ENCODE measurements at regions not wholly inside any gene's neighbourhood (a gene's known extent, or its start where the extent isn't known, plus 50 kb on each side); places are given as distances from the start of the nearest gene placed in this dataset.
"Not testable (repeated sequence)": the region's sequence is repeated elsewhere in the genome, so short reads cannot be mapped to it uniquely, and the experiment has no call there.

DNA sequence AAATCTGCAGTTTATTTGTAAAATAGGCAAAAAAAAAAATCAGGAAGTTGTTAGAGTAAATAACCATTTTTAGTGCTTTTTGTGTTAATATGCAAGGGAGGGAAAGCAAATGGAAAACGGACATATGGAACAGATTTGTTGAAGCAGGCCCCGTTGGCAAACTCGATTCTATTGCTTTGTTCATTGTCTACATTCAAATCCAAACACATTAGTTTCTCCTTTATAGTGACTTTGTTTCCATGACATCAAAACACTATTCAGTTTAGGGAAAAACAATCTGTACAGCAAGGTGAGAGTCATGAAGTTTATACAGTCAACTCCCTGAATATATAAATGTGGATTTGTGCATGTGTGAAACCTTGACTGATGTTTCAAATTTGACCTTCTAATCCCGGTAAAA, 142.2 kb downstream of the FAM47A start:
- DNase-seq = no peak

DNA sequence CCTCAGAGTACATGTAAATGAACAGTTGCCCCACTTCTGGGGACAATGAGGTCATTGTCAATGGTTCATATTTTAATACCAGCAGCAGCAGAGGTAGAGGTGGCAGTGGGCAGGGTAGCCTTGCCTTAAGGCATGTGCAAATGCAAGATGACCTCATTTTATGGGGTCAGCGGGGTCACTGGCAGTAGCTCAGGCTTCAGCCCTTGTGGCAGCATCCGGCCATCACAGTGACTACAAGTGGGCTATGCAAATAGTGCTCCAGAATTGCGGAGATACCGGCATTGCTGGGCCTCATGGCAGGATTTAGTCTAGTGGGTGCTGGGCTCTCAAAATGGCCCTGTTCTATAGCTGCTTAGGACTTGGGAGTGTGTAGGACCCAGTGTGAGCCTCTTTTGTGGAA, 144.7 kb downstream of the FAM47A start:
- no peak for DNase-seq

DNA sequence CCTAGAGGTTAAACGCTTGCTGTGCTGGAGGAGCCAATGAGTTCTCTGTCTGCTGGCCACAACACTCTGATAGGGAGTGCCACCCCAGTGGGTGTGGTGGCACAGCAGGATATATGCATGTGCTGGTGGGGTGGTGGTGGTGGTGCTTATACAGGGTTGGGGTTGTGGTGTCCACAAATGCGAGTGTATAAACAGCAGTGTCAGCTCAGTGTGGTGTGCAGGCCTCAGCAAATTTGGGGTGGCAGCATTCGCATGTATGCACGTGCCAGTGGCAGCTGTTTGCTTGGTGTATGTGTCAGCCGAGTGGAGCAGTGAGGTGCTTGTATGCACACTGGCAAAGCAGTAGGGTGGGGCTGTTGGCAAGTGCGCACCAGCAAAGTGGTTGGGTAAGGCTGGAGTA, 157.4 kb downstream of the FAM47A start:
- no peak for DNase-seq

DNA sequence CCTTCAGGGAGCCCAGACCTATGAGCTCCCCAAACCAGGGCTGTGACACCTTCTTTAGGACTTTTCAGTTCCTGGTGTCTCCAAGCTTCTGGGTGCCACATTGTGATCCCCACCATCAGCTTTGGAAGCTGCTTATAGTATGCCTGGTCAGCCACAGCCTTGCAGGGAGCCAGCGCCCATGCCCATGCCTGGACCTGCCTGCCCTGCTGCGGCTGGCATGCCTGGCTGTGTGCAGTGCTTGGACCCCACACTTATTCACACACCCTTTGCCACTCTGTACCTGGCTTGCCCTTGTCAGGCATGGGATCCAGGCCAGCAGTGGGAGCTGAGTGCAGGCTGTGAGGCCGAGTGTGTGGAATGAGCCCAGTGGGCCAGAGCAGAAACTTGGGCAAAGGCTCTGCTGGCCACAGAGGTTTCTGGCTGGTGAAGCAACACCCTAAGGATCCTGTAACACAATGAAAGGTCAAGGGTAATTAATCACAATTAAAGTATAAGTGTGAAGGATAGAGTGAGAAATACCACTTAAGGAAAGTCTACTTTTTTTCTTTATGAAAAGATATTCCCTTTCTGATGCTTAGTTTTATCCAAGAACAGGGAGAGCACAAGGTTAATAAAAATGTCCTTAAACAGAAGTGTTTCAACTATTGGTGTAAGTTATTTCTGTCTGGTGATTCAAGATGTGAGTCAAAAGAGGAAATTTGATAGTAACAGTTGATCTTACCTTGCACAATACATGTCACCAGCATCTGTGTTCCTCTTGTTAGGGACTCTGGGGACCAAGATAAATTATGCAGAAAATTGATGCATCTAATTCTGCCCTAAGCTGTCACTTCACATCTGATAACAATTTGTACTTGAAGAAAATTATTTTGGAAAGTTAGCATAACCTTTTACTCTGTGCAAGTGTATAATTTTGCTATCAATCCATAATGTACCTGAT, 161.8 kb downstream of the FAM47A start:
- DNase-seq = no peak

DNA sequence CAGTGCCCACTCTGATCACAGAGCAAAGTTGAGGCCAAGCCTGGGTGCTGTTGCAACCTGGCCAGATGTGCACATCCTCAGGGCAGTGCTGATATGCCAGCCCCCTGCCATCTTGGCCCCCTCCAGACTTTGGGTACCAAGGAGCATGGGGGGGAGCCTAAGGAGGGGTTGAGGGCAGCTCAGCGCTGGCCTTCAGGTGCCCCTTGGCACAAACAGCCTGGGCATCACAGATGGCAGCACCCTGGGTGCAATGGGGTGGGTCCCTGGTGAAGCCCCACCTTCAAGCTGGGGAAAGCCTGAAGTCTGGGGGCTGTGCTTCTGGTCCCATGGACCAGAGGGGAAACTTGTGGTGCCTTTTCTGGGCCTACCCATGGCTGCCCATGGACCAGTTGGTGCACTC, 163.0 kb downstream of the FAM47A start:
- no peak for DNase-seq

DNA sequence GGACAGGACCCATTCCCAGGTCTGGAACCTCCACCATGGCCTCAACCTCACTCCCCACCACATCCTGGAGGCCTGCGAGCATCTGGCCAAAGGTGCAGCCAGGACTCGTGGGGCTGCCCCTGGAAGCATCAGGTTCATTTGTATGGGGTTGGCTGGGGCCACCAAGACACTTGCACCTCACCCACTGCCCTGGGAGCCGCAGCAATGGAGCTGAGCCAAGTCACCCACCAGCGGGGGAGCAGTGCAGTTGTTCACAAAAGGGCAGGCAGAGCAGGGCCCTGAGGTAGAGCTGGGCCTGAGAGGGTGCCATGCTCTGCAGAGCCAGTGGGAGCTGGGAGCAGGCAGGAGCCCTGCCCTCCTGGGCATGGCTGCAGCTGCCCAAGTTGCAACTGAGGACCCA, 163.5 kb downstream of the FAM47A start:
- peak; percentile 1 for DNase-seq

DNA sequence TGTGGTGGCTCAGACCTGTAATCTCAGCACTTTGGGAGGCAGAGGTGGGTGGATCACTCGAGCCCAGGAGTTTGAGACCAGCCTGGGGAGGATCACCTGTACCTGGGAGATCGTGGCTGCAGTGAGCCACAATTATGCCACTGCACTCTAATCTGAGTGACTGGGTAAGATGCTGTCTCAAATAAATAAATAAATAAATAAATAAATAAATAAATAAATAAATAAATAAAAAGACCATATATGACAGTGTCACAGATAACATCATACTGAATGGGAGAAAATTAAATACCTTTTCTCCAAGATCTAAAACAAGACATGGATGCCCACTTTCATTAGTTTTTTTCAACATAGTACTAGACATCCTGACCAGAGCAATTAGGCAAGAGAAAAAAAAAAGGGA, 182.8 kb downstream of the FAM47A start:
- DNase-seq = no peak

DNA sequence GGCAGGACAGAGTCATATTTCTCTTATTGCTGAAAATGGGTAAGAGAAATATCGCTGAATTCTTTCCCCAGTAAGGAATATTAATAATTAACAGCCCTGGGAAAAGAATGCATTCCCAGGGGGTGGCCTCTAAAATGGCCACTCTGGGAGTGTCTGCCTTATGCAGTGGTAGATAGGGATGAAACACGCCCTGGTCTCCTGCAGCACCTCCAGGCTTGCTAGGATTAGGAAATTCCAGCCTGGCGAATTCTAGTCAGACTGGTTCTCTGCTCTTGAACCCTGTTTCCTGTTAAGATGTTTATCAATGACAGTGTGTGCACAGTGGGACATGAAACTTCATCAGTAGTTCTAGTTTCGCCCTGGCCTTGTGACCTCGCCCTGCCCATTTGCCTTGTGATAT, 205.9 kb downstream of the FAM47A start:
- not testable (repeated sequence) for DNase-seq

DNA sequence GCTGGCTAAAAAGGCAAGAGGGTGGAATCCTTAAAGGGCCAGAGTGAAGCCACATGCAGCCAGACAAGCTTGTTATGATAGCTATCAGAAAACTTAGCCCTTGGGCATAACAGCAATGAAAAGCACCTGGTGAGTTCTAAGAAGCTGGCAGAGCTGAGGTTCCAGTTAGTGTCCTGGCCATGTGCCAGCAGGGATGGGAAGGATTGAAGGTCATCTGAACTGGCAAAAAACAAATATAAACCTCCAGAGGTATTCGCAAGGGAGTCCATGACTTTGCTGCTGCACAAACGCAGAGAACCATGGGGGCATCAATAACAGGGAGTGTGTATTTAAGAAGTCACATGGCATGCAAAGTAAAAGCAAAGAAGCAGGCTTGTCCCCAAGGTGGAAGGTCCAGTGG, 208.9 kb downstream of the FAM47A start:
- no peak for DNase-seq

DNA sequence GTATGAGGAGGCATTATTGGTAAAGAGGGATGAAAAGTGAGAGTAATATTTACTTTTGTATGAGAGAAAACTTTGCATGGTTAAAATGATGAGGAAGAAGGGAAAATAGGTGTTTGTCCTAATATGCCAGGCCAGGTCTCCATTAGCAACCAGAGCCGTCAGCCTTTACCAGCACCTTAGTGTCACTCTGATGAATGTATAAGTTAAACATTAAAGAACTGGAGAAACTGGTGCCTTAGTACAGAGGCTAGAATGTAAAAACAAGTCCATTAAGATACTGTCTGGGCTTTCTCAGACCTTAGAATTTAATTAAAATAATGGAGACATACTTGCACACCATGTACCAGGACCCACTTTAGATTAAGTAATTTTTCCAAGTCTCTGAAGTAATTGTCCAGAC, 222.3 kb downstream of the FAM47A start:
- DNase-seq = no peak

DNA sequence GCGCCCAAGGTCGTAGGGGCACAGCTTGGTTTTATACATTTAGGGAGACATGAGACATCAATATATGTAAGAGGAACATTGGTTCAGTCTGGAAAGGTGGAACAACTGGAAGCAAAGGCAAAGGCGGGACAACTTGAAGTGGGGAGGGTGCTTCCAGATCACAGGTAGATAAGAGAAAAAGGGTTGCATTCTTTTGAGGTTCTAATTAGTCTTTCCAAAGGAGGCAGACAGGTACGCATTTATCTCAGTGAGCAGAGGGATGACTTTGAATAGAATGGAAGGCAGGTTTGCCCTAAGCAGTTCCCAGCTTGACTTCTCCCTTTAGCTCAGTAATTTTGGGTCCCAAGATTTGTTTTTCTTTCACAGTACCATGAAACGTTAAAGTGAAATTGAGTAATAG, 223.2 kb downstream of the FAM47A start:
- DNase-seq = no peak

DNA sequence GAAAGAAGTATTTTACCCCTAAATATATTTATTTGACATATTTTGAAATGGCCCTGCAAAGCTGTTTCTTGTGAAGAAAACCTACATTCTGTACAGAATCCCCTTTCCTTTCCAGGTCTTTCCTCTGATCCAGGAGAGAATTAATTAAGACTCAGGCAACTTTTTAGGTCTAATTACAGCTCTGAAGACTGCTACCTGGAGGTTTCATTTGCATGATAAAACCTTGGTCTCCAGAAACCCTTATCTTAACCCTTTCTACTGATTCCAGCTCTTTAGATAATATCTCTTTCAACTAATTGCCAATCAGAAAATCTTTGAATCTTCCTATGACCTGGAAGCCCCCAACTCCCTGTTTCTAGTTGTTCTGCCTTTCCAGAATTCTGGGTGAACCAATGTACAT, 224.0 kb downstream of the FAM47A start:
- no peak for DNase-seq

DNA sequence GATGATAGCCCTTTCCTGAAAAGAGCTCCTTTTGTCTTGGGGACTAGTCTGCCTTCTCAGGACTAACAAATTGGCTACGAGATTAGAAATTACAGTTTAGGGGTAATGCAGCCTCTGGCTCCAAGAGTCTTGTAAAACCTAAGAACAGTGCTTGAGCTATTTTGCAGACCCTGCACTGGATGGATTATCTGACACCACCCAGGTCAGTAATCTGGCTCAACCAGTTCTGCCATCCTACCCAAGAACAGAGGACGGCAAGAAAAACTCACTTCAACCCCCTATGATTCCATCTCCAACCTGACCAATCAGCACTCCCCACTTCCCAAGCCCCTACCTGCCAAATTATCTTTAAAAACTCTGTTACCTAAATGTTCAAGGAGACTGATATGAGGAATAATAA, 225.1 kb downstream of the FAM47A start:
- DNase-seq = no peak

DNA sequence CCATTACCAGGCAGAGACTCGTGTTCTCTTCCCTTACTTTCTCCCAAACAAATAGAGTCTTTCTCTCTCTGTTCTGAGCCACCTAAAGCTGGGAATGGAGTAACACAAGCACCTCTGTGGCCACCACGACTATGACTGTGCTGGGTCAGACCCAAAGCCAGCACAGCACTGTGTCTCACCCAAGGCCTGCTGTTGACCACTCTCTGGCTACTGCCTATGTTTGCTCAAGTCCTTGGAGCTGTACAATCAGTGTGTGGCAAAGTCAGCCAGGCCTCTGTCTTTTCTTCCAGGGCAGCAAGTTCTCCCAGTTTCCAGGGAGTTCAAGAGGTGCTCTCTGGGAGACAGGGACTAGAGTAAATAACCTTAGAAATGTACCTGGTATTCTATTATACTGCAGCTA, 239.4 kb downstream of the FAM47A start:
- no peak for DNase-seq

DNA sequence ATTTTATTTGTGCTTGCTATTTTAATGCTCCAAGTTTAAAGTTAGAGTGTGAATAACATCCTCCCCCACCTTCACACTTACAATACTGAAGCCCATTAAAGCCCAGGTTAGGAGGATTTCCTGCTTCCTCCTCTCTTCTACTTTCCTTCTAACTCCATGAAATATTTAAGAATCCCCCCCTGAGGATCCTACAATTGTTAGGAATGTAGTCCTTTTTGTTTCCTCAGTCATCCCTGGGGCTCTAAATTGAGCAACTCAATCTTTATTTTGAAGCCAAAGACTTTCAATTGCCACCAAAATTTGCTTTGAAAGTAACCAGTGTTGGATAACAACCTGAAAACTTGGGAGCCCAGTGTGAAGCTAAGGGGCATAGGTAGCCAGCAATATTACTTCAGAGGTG, 276.9 kb downstream of the FAM47A start:
- DNase-seq = no peak

DNA sequence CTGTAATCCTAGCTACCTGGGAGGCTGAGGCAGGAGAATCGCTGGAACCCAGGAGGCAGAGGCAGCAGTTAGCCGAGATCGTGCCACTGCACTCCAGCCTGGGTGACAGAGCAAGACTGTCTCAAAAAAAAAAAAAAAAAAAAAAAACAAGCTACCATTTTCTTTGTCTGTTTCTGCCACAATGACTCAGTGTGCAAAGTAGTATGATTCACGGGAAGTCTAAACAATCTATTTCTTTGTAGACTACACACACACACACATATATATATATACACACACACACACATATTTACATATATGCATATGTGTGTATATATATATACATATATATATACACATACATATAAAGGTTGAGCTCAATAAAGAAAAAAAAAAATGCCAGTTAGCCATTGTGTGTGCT, 280.0 kb downstream of the FAM47A start:
- DNase-seq = not testable (repeated sequence)

DNA sequence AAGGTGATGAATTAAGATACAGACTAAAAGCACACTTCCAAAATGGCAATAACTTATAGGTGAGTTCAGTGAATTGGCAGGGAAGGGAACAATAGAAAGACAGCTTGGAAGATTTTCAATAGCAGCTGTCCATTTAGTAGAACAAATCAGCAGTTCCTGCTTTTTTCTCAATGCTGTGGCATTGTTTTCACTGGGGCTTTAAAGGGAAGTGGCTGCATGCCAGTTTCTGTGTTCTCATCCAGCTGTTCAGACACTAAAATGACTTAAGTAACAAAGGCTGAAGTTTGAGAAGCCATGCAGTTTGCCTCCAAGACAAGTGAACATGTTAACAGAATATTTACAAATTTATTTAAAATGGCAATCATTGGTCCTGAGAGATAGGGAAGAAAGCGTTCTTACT, 291.9 kb downstream of the FAM47A start:
- no peak for DNase-seq

DNA sequence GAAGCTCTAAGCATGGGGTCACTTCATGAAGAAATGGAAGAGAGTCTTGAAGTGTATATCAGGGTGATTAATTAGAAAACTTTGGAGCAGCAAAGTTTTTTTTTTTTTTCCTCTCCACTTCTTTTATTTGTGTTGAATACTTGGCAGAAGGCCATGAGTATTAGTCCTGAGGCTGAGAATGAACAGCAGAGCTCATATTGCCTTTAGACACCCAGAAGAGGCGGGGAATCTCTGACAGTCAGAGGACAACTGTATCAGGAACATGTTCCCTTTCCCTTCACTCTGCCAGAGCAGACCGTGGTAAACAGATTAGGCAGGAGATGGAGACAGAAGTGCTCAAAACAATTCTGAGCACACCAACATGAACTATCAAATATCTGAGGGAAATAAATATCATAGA, 300.9 kb downstream of the FAM47A start:
- DNase-seq = no peak

DNA sequence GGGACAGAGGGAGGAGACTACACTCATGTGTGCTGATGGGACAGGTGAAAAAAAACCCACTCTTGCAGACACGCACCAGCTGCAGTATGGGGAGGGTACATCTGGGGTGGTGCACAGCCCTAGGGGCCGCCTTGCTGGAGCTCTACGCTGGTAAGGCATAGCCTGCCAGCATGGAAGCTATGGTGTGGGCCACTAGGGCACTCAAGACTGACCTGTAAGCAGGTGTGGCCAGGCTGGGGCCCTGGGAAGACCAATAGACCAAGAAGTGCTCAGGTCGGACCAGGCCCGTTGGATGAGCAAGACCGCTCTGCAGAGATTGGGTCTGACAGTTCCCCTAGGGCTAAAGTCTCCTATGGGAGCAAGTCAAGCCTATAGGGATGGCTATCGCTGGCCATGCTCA, 314.8 kb downstream of the FAM47A start:
- DNase-seq = no peak

DNA sequence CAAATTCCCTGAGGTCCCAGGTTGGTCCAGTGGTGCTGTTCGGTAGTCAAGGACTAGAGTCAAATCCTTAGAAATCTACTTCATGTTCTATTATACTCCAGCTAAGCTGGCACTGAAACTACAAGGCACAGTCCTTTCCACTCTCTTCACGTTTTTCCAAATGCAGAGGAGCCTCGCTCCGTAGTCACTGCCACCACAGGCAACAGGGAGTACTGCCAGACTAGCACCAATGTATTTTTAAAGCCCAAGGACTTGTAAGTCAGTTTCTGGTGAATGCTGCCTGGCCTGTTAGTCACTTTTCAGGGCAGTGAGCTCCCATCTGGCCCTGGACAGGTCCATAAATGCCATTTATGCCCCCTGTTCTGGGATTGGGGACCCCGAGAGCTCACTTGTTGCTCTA, 323.5 kb downstream of the FAM47A start:
- DNase-seq = no peak

DNA sequence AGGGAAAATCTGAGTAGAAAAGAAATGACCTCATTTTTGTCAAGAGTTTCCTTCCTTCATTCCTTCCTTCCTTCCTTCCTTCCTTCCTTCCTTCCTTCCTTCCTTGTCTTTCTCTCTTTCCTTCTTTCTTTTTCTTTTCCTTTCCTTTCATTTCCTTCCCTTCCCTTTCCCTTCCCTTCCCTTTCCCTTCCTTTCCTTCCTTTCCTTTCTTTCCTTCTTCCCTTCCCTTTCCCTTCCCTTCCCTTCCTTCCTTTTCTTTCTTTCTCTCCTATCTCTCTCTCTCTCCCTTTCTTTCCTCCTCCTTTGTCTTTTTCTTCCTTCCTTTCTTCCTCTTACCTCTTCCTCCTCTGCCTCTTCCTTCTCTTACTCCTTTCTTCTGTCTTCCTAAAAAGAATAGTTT, 347.6 kb downstream of the FAM47A start:
- DNase-seq = no peak

DNA sequence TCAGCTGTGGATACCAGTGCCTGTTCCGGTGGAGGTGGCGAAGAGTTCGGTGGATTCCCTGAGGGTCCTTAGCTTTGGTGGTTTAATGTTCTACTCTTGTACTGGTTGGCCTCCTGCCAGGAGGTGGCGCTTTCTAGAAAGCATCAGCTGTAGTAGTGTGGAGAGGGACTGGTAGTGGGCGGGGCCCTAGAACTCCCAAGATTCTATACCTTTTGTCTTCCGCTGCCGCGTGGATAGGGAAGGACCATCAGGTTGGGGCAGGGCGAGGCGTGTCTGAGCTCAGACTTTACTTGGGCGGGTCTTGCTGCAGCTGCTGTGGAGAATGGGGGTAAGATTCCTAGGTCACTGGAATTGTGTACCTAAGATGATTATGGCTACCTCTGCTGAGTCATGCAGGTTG, 390.3 kb downstream of the FAM47A start:
- no peak for DNase-seq

DNA sequence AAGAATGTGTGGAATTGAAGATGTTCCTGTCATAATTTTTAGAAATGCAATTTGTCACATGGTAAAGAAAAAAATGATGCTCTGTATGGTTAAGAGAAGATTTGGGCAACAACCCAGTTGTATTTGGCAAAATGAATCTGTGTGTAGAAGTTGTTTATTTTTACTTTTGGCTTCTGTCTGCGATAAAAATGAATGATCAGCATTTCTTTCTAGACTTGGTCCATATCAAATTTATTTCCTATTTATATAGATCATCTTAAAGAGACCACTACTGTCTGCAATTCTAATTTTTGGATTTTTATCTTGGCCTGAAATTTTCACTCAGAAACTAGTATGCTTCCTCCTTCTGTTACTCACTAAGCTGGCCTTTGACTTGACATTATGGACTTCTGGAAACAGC, 396.9 kb downstream of the FAM47A start:
- DNase-seq = no peak

DNA sequence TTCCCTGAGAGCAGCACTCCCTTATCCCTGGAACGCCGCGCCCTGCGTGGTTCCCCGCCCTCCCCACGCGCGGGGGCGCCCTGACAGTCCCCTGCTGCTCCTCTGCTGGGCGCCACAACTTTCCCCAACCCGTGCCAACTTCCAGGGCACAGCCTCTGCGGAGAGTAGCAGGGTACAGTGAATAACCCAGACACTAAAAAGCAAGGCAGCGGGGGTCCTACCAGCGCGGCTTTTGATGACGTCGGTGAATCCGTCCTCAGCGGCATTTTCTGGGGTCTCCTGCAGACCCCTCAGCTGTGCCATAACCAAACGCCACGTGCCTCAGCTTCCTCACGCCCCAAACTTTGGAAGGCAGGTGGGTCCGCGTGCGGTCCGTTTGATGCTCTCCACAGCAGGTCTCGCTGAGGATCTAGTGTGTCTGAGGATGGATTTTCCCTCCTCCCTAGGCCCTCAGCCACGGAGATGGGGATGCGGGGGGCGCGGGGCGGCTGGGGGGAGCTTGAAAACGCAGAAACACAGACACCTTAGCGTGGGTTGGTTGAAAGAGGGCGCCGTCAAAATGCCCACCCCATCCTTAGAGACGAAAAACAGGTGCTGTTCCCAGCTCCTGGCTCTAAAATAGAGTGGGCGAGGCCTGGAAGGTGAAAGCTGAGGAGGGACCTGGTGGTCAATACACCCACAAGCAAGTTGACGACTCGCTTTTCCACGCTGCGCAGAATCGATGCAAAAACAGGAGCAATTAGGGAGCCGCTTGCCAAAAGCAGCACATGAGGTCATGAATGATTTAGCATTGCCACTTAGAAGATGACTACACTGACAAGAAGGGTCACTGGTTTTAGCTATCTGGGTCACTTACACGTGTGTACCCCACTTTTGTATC, 405.6 kb downstream of the FAM47A start:
- DNase-seq = no peak

Measured in activated gamma-delta T cell (primary cell).